ENCODE measurements at regions not wholly inside any gene's neighbourhood (a gene's known extent, or its start where the extent isn't known, plus 50 kb on each side); places are given as distances from the start of the nearest gene placed in this dataset.
"Not testable (repeated sequence)": the region's sequence is repeated elsewhere in the genome, so short reads cannot be mapped to it uniquely, and the experiment has no call there.

GRCh38 chr4:13678186-13678924 is 50.8 kb upstream of the BOD1L1 start:
- DNase-seq, result peak; percentile 9

- no peak for DNase-seq
These were observed 54.0 kb upstream of the BOD1L1 start for GRCh38 chr4:13681570-13681969.

- no peak for DNase-seq
These were observed 66.7 kb upstream of the BOD1L1 start for GRCh38 chr4:13694256-13694655.

- DNase-seq, result no peak
These were observed 70.8 kb upstream of the BOD1L1 start for GRCh38 chr4:13698296-13698695.

- peak; percentile 75 for DNase-seq
These were observed 72.7 kb upstream of the BOD1L1 start for GRCh38 chr4:13700021-13700857.

- DNase-seq, result not testable (repeated sequence)
These were observed 73.3 kb upstream of the BOD1L1 start for GRCh38 chr4:13700858-13701140.

- DNase-seq, result peak; percentile 50
These were observed 74.5 kb upstream of the BOD1L1 start for GRCh38 chr4:13701937-13702446.

- no peak for DNase-seq
These were observed 75.6 kb upstream of the BOD1L1 start for GRCh38 chr4:13703096-13703495.

- DNase-seq, result no peak
These were observed 76.5 kb upstream of the BOD1L1 start for GRCh38 chr4:13704035-13704434.

GRCh38 chr4:13704761-13705160 is 77.2 kb upstream of the BOD1L1 start:
- DNase-seq, result no peak

GRCh38 chr4:13705521-13706041 is 78.1 kb upstream of the BOD1L1 start:
- no peak for DNase-seq

GRCh38 chr4:13706120-13706519 is 78.6 kb upstream of the BOD1L1 start:
- no peak for DNase-seq

GRCh38 chr4:13706716-13707115 is 79.2 kb upstream of the BOD1L1 start:
- DNase-seq, result no peak

- no peak for DNase-seq
These were observed 82.8 kb upstream of the BOD1L1 start for GRCh38 chr4:13710246-13710885.

- DNase-seq, result no peak
These were observed 83.8 kb upstream of the BOD1L1 start for GRCh38 chr4:13711233-13711785.

GRCh38 chr4:13721894-13722293 is 94.4 kb upstream of the BOD1L1 start:
- DNase-seq, result no peak

GRCh38 chr4:13722649-13723048 is 95.1 kb upstream of the BOD1L1 start:
- no peak for DNase-seq

- DNase-seq, result no peak
These were observed 101.2 kb upstream of the BOD1L1 start for GRCh38 chr4:13728761-13729160.

GRCh38 chr4:13731019-13731418 is 103.5 kb upstream of the BOD1L1 start:
- DNase-seq, result no peak

- DNase-seq, result no peak
These were observed 106.3 kb upstream of the BOD1L1 start for GRCh38 chr4:13733817-13734216.

- no peak for DNase-seq
These were observed 123.1 kb upstream of the BOD1L1 start for GRCh38 chr4:13750594-13750993.

- DNase-seq, result not testable (repeated sequence)
These were observed 134.1 kb upstream of the BOD1L1 start for GRCh38 chr4:13761581-13761980.

- no peak for DNase-seq
These were observed 134.6 kb upstream of the BOD1L1 start for GRCh38 chr4:13762130-13762529.

All from fibroblast of skin of back (primary cell).